Progenitor cell of endocrine pancreas (in vitro differentiated cells): ENCODE measurements at regions not wholly inside any gene's neighbourhood (a gene's known extent, or its start where the extent isn't known, plus 50 kb on each side); places are given as distances from the start of the nearest gene placed in this dataset.

ENCODE experiments used
- DNase-seq: peaks from one replicate; pipeline ENCODE4 v3.0.0; 2021; ENCODE audit warnings: low spot score; ENCODE audit not compliant: unreplicated experiment
- H3K27ac Mint-ChIP-seq: 2 replicates; pipeline ENCODE4 v1.8.0; 2021; ENCODE audit warnings: mild to moderate bottlenecking, moderate library complexity, mixed read lengths
- H3K27me3 Mint-ChIP-seq: 2 replicates; pipeline ENCODE4 v1.8.0; 2021; ENCODE audit warnings: mixed read lengths
- H3K36me3 Mint-ChIP-seq: 2 replicates; pipeline ENCODE4 v1.8.0; 2022; ENCODE audit warnings: mixed read lengths; ENCODE audit not compliant: insufficient read depth
- H3K4me1 Mint-ChIP-seq: 2 replicates; pipeline ENCODE4 v1.8.0; 2021; ENCODE audit warnings: low read depth, mixed read lengths
- H3K4me3 Mint-ChIP-seq: 2 replicates; pipeline ENCODE4 v1.8.0; 2021; ENCODE audit warnings: low read depth, mild to moderate bottlenecking, moderate library complexity, mixed read lengths
- H3K9me3 Mint-ChIP-seq: 2 replicates; pipeline ENCODE4 v1.8.0; 2021; ENCODE audit warnings: low read depth, mixed read lengths
- TF ChIP-seq, protein P1 (sequence below): fragments of 200-600 bp; sonication (generic); IDR thresholded peaks from one replicate; pipeline ENCODE4 v1.5.0; 2021; ENCODE audit warnings: antibody characterized with exemption, mild to moderate bottlenecking; ENCODE audit not compliant: unreplicated experiment

DNA sequence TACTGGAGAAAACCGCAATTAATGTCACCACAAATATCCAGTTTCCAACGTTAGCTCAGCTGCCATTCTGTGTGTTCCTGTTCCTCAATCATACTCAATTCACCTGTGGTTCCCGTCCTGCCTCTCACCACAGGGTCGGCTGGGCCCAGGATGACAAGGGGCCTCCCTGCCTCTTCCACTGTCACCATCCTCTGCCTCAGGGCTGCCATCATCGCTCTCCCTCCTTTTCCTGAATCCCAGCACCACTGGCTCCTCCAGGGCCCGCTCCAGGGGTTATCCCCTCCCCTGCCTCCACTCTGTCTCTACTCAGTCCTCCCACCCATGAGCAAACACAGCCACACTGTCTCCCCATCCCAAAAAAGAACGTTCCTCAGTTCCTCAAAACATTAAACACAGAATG is 170.9 kb upstream of the NSMCE3 start:
- H3K4me3 Mint-ChIP-seq = no peak overlapping the region
- no peaks in the 10 kb centered on the region for H3K9me3 Mint-ChIP-seq
- DNase-seq = no peak
- H3K36me3 Mint-ChIP-seq = no peaks in the 10 kb centered on the region
- H3K27me3 Mint-ChIP-seq = peaks cover 14% of the 10 kb centered on the region
- peaks cover 14% of the 10 kb centered on the region for H3K4me1 Mint-ChIP-seq
- no peak overlapping the region for H3K27ac Mint-ChIP-seq
- TF ChIP-seq, protein P1, sequence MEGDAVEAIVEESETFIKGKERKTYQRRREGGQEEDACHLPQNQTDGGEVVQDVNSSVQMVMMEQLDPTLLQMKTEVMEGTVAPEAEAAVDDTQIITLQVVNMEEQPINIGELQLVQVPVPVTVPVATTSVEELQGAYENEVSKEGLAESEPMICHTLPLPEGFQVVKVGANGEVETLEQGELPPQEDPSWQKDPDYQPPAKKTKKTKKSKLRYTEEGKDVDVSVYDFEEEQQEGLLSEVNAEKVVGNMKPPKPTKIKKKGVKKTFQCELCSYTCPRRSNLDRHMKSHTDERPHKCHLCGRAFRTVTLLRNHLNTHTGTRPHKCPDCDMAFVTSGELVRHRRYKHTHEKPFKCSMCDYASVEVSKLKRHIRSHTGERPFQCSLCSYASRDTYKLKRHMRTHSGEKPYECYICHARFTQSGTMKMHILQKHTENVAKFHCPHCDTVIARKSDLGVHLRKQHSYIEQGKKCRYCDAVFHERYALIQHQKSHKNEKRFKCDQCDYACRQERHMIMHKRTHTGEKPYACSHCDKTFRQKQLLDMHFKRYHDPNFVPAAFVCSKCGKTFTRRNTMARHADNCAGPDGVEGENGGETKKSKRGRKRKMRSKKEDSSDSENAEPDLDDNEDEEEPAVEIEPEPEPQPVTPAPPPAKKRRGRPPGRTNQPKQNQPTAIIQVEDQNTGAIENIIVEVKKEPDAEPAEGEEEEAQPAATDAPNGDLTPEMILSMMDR = no peak

DNA sequence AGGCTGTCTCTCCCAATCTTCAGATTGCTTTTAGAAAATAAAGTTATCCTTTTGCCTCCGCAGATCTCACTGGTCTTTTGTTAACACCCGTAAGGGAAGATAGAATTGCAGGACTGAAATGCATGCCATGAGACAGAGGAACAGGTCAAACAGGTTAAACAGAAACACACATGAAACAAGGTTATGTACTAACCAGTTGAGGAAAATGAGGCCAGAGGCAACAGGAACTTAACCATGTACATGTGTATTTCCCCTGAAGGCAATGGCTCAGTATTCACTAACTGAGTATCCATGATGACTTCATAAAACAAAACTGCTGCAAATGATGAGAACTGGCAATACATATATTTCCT is 169.1 kb upstream of the NSMCE3 start:
- no peak overlapping the region for H3K27ac Mint-ChIP-seq
- DNase-seq = no peak
- H3K9me3 Mint-ChIP-seq = no peaks in the 10 kb centered on the region
- H3K4me3 Mint-ChIP-seq = no peak overlapping the region
- peaks cover 24% of the 10 kb centered on the region for H3K27me3 Mint-ChIP-seq
- peaks cover 14% of the 10 kb centered on the region for H3K4me1 Mint-ChIP-seq
- H3K36me3 Mint-ChIP-seq = no peaks in the 10 kb centered on the region
- TF ChIP-seq, protein P1 = no peak

DNA sequence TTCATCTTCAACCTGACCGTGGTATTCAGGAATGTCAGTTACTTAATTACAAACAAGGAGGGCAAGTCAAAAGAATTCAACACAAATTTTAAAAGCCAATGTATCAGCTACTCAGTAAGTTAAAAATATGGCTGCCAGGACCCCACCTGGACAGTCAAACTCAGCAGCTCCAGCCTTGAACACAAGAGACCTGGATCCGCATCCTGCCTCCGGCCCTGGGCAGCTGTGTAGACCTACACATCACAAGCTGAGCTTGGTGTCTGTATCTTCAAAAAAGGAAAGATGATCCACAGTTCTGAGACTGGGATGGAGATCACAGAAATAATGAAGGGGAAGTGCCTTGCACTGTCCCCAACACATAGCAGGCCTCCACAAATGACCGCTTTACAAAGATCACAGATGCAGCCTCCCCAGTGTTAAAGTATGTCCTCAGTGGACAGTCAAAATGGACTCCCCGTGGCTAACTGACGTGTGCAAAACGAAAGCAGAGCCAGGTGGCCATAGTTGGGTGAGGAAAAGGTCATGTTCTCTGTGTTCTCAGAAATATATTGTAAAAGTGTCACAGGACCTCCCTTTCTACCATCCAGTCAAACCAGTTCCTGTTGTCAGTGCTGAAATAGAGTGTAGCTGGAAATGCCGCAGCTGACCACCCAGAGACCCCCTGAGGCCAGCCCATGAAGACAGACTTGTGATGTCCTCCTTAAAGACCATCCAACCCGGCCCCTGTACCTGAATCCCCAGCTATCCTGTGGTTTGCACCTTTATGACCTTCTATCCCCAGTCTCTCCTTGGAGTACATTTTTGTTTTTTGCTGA is 168.5 kb upstream of the NSMCE3 start:
- Mint-ChIP-seq H3K27ac (no peak overlapping the region), H3K27me3 (peaks cover 24% of the 10 kb centered on the region), H3K4me3 (no peak overlapping the region), H3K4me1 (peaks cover 14% of the 10 kb centered on the region), H3K36me3 (no peaks in the 10 kb centered on the region), H3K9me3 (no peaks in the 10 kb centered on the region)
- TF ChIP-seq, protein P1 = no peak
- DNase-seq = no peak

DNA sequence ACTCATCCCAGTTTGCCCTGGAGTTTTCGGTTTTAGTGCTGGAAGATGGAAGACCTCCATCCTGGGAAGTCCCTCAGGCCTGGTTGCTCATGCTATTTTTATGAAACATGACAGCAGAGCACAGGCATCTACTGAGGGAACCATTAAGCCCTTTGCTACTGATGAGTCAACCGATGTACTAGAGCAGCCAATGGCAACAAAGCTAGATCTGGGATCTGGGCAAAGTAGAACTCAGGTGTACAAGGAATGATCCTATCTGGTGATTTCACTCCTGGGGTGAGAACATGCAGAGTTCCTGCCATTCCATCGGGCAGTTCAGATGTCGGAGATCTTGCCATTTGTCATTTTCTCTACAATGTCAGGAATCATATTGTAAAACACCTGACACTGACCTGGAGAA is 166.2 kb upstream of the NSMCE3 start:
- Mint-ChIP-seq H3K27ac (no peak overlapping the region), H3K4me3 (no peak overlapping the region), H3K27me3 (peaks cover 16% of the 10 kb centered on the region), H3K4me1 (peaks cover 14% of the 10 kb centered on the region), H3K36me3 (no peaks in the 10 kb centered on the region), H3K9me3 (no peaks in the 10 kb centered on the region)
- TF ChIP-seq, protein P1 = no peak
- no peak for DNase-seq

DNA sequence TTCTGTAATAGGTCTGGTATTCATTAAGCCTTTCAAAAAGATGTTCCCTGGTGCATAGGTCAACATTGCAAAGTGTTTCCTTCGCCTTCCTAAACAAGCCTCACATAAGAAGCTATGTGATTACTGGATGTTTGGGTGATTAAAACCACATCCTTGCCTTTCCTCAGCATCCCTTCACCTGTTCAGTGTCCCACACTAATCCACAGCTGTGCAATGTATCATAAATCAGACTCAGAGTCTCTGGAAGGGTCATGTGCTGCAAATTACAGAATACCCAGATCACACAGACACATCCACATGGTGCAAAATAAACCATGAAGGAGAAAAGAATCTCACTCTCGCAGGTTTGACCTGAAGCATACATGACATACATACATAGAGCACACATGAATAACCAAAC is 164.7 kb upstream of the NSMCE3 start:
- H3K27ac Mint-ChIP-seq = no peak overlapping the region
- H3K36me3 Mint-ChIP-seq = no peaks in the 10 kb centered on the region
- H3K27me3 Mint-ChIP-seq = peaks cover 10% of the 10 kb centered on the region
- peaks cover 10% of the 10 kb centered on the region for H3K4me1 Mint-ChIP-seq
- no peak overlapping the region for H3K4me3 Mint-ChIP-seq
- TF ChIP-seq, protein P1 = no peak
- DNase-seq = no peak
- no peaks in the 10 kb centered on the region for H3K9me3 Mint-ChIP-seq
